Rectal smooth muscle tissue (tissue), 1 donor: ENCODE measurements at regions not wholly inside any gene's neighbourhood (a gene's known extent, or its start where the extent isn't known, plus 50 kb on each side); places are given as distances from the start of the nearest gene placed in this dataset.
"Not testable (repeated sequence)": the region's sequence is repeated elsewhere in the genome, so short reads cannot be mapped to it uniquely, and the experiment has no call there.

Source experiments
- H3K27ac ChIP-seq: one replicate; pipeline ENCODE4 v1.7.0; 2013; ENCODE audit warnings: low read depth, low read length, inconsistent platforms
- H3K27me3 ChIP-seq: one replicate; pipeline ENCODE4 v1.7.0; 2013; ENCODE audit warnings: low read length; ENCODE audit not compliant: control insufficient read depth, insufficient read depth
- H3K36me3 ChIP-seq: one replicate; pipeline ENCODE4 v1.7.0; 2013; ENCODE audit warnings: low read length; ENCODE audit not compliant: control insufficient read depth, insufficient read depth
- H3K4me1 ChIP-seq: one replicate; pipeline ENCODE4 v1.7.0; 2013; ENCODE audit warnings: low read length; ENCODE audit not compliant: control insufficient read depth, insufficient read depth
- H3K4me3 ChIP-seq: one replicate; pipeline ENCODE4 v1.7.0; 2013; ENCODE audit warnings: low read length
- H3K9ac ChIP-seq: one replicate; pipeline ENCODE4 v1.7.0; 2013; ENCODE audit warnings: low read length

DNA sequence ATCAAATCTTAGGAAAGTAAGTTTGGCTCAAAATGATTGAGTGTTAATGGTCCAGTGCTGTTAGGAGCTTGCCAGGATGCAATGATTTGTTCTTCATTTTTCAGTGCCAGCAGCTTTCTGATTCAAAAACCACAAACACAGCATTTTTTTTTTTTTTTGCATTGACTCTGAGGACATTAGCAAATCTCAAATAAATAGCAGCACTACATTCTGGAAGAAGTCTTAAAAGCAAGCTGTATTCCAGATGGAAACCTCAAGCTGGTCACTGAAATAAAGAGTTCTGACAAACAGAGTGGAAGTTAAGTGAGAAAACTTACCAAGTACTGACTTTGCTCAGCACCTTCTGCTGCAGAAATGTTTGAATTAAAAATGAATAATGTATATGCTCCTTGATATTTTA is 1653.1 kb upstream of the CDH9 start:
- Histone ChIP-seq H3K27ac (no peak overlapping the region), H3K4me1 (no peaks in the 10 kb centered on the region), H3K9ac (no peak overlapping the region), H3K27me3 (no peaks in the 10 kb centered on the region), H3K4me3 (no peak overlapping the region), H3K36me3 (no peaks in the 10 kb centered on the region)

DNA sequence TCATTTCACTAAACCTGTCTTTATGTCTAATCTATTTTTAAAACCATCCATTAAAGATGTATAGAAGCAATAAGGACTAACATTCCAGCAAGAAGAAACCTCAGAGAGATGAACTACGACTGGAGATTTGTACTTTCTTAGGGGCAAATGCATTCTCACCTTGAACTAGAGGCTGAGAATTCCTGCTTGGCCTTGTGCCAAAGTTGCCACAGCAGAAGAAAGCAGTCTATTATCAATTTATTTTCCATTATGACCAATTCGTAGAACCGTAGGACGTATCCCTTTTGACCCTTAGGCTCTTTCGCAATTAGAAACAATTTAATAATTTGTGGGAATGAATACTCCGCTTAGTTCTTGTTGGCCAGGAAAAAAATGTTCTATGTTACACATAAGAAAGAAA is 1647.4 kb upstream of the CDH9 start:
- H3K27me3 ChIP-seq: no peaks in the 10 kb centered on the region
- no peaks in the 10 kb centered on the region for H3K36me3 ChIP-seq
- no peaks in the 10 kb centered on the region for H3K4me1 ChIP-seq
- no peak overlapping the region for H3K9ac ChIP-seq
- no peak overlapping the region for H3K4me3 ChIP-seq
- H3K27ac ChIP-seq: no peak overlapping the region

- Histone ChIP-seq H3K9ac (no peak overlapping the region), H3K36me3 (no peaks in the 10 kb centered on the region), H3K4me3 (no peak overlapping the region), H3K27me3 (no peaks in the 10 kb centered on the region), H3K27ac (no peak overlapping the region), H3K4me1 (no peaks in the 10 kb centered on the region)
Observed at GRCh38 chr5:28678899-28679298, 1640.5 kb upstream of the CDH9 start.

GRCh38 chr5:28666110-28666509 is 1627.7 kb upstream of the CDH9 start:
- H3K27me3 ChIP-seq: no peaks in the 10 kb centered on the region
- H3K4me1 ChIP-seq: no peaks in the 10 kb centered on the region
- no peak overlapping the region for H3K9ac ChIP-seq
- H3K36me3 ChIP-seq: no peaks in the 10 kb centered on the region
- H3K27ac ChIP-seq: no peak overlapping the region
- H3K4me3 ChIP-seq: no peak overlapping the region

DNA sequence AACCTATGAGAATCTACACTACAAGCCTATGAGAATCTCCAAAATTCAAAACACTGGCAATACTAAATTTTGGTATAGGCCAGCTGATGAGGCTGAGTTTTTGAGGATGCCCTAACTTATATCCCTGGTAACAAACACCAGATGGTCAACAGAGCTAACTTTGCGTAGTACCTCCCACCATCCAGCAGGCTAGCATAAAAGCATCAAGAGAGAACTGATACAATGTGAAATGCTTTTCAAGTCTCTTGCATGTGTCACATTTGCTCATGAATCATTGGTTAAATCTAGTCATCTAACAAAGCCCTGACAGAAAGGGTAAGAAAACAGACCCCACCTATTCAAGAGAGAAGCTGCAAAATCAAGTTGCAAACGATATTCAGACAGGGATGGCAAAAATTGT is 1609.7 kb upstream of the CDH9 start:
- Histone ChIP-seq H3K27me3 (no peaks in the 10 kb centered on the region), H3K27ac (no peak overlapping the region), H3K36me3 (no peaks in the 10 kb centered on the region), H3K4me1 (no peaks in the 10 kb centered on the region), H3K9ac (no peak overlapping the region), H3K4me3 (no peak overlapping the region)

- Histone ChIP-seq H3K4me3 (no peak overlapping the region), H3K9ac (no peak overlapping the region), H3K36me3 (no peaks in the 10 kb centered on the region), H3K27me3 (no peaks in the 10 kb centered on the region), H3K27ac (no peak overlapping the region), H3K4me1 (no peaks in the 10 kb centered on the region)
Observed at GRCh38 chr5:28632607-28633006, 1594.2 kb upstream of the CDH9 start.

DNA sequence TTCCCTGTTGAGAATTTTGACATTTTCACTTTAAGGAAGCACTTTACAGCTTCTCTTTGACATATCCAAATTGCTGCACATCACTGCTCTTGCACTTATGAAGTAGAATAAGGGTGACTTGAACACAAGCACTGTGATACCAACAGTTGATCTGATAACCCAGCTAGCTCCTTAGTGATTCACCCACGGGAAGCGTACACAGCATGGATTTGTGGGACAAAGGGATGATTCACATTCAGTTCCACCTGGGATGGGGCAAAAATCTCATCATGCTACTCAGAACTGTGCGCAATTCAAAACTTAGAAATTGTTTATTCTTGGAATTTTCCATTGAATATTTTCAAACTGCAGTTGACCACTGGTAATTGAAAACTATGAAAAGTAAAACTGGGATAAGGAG is 1565.5 kb upstream of the CDH9 start:
- no peaks in the 10 kb centered on the region for H3K27me3 ChIP-seq
- H3K36me3 ChIP-seq: no peaks in the 10 kb centered on the region
- H3K4me1 ChIP-seq: no peaks in the 10 kb centered on the region
- no peak overlapping the region for H3K4me3 ChIP-seq
- no peak overlapping the region for H3K9ac ChIP-seq
- no peak overlapping the region for H3K27ac ChIP-seq

DNA sequence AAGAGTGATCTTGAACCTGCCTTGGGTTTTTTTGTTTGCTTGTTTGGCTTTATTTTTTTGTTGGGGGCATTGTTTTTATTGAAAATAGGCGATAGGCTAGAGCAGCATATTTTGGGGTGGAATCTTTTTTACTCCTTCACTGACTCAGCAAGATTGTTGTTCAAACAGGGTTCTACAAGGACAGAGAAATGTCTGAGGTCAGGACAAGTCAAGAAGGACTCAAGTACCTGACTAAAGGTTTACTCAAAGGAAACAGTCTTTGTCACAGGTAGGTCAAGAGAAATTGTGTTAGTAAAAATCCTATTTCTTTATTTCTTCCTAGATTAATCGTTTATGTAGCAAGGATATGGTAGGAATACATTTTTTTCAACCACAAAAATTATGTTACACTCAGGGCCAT is 1564.0 kb upstream of the CDH9 start:
- H3K27me3 ChIP-seq: no peaks in the 10 kb centered on the region
- H3K36me3 ChIP-seq: no peaks in the 10 kb centered on the region
- no peaks in the 10 kb centered on the region for H3K4me1 ChIP-seq
- no peak overlapping the region for H3K9ac ChIP-seq
- H3K27ac ChIP-seq: no peak overlapping the region
- H3K4me3 ChIP-seq: no peak overlapping the region

GRCh38 chr5:28596707-28597106 is 1558.3 kb upstream of the CDH9 start:
- H3K9ac ChIP-seq, H3K36me3 ChIP-seq, H3K27me3 ChIP-seq, H3K4me3 ChIP-seq, H3K4me1 ChIP-seq, H3K27ac ChIP-seq: not testable (repeated sequence)

- no peak overlapping the region for H3K4me3 ChIP-seq
- H3K27me3 ChIP-seq: no peaks in the 10 kb centered on the region
- H3K27ac ChIP-seq: no peak overlapping the region
- no peak overlapping the region for H3K9ac ChIP-seq
- no peaks in the 10 kb centered on the region for H3K4me1 ChIP-seq
- H3K36me3 ChIP-seq: no peaks in the 10 kb centered on the region
Observed at GRCh38 chr5:28580616-28581015, 1542.2 kb upstream of the CDH9 start.

DNA sequence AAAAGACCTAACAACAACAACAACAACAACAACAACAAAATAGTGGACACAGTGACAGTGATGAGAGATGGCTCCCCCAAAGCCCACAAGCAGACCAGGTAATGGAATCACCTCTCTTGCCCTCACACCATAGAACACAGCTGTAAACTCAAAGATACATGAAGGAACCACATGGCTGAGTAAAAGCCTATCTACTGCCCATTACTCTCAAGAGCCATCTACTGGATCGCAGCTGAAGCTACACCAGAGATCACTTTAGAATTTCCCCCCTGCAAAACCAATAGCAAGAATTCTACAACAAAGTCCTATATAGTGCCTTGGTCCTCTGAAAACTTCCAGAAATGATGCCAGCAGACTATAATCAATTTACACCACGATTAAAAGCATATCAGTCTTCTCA is 1537.6 kb upstream of the CDH9 start:
- Histone ChIP-seq H3K4me1 (no peaks in the 10 kb centered on the region), H3K4me3 (no peak overlapping the region), H3K9ac (no peak overlapping the region), H3K27me3 (no peaks in the 10 kb centered on the region), H3K36me3 (no peaks in the 10 kb centered on the region), H3K27ac (no peak overlapping the region)

GRCh38 chr5:28575368-28575767 is 1537.0 kb upstream of the CDH9 start:
- Histone ChIP-seq H3K27me3 (no peaks in the 10 kb centered on the region), H3K36me3 (no peaks in the 10 kb centered on the region), H3K9ac (no peak overlapping the region), H3K4me1 (no peaks in the 10 kb centered on the region), H3K27ac (no peak overlapping the region), H3K4me3 (no peak overlapping the region)

- Histone ChIP-seq H3K9ac (no peak overlapping the region), H3K27ac (no peak overlapping the region), H3K36me3 (no peaks in the 10 kb centered on the region), H3K27me3 (no peaks in the 10 kb centered on the region), H3K4me3 (no peak overlapping the region), H3K4me1 (no peaks in the 10 kb centered on the region)
Observed at GRCh38 chr5:28574606-28575005, 1536.2 kb upstream of the CDH9 start.

DNA sequence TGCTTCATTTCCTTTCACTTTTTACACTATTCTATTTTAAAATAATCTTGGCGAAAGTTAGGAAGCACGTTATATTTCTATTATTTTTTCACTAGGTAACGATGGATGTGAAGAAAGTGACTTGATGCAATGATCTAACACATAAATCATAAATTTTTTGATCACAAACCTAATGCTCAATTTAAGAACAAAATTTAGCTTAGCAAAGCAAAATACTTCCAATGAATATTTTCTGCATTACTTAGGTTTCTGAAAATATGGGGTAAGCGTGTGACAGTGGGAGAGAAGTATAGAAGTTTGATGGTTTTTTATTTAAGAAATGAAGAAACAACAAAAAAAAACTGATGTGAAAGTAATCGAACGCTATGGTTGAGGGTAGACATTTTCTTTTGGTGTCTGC is 1528.7 kb upstream of the CDH9 start:
- no peaks in the 10 kb centered on the region for H3K27me3 ChIP-seq
- no peaks in the 10 kb centered on the region for H3K36me3 ChIP-seq
- H3K4me3 ChIP-seq: no peak overlapping the region
- H3K4me1 ChIP-seq: no peaks in the 10 kb centered on the region
- H3K9ac ChIP-seq: no peak overlapping the region
- H3K27ac ChIP-seq: no peak overlapping the region
